PC-3 (cell line): ENCODE measurements at regions not wholly inside any gene's neighbourhood (a gene's known extent, or its start where the extent isn't known, plus 50 kb on each side); places are given as distances from the start of the nearest gene placed in this dataset.

ENCODE experiments used
- ATAC-seq: fragments of 200-7000 bp; cut with Tn5 transposase; 2 replicates; pipeline ENCODE4 v1.9.1; 2020; ENCODE audit warnings: mild to moderate bottlenecking, moderate library complexity
- BruUV-seq: library from RNA; stranded (reverse); fragments of 400-500 nt; replicated peaks from 2 replicates; lab custom pipeline; 2021; lab: Mats Ljungman, UMichigan
- CTCF ChIA-PET: fragments of 300-600 bp; sonication (Branson Sonifier 250); formaldehyde crosslinking; loops from one replicate; lab custom pipeline; 2022; ENCODE audit warnings: antibody characterized with exemption; lab: Charles Lee
- POLR2A ChIA-PET: fragments of 300-600 bp; sonication (Branson Sonifier 250); formaldehyde crosslinking; loops from one replicate; lab custom pipeline; 2022; ENCODE audit warnings: antibody characterized with exemption; ENCODE audit not compliant: unreplicated experiment; lab: Charles Lee
- DNase-seq: peaks from one replicate; pipeline ENCODE4 v3.0.0-alpha.2; 2015
- H2AFZ ChIP-seq: fragments of 300-600 bp; sonication (generic); 2 replicates; pipeline ENCODE4 v1.6.0; 2016; ENCODE audit warnings: antibody characterized with exemption, low read length
- H3F3A ChIP-seq: fragments of 300-600 bp; sonication (generic); one replicate; pipeline ENCODE4 v1.6.0; 2017; ENCODE audit warnings: antibody characterized with exemption, low read length, control low read depth, mild to moderate bottlenecking; ENCODE audit not compliant: unreplicated experiment
- H3K27ac ChIP-seq: fragments of 300-600 bp; sonication (generic); 2 replicates; pipeline ENCODE4 v1.5.1; 2016; ENCODE audit warnings: mild to moderate bottlenecking, low read length
- H3K27me3 ChIP-seq: fragments of 300-600 bp; sonication (generic); 2 replicates; pipeline ENCODE4 v1.6.1; 2016; ENCODE audit warnings: low read length, mixed read lengths
- H3K36me3 ChIP-seq: fragments of 300-600 bp; sonication (generic); 2 replicates; pipeline ENCODE4 v1.6.1; 2016; ENCODE audit warnings: low read depth, mixed run types, low read length, mixed read lengths
- H3K4me1 ChIP-seq: fragments of 300-600 bp; sonication (generic); 2 replicates; pipeline ENCODE4 v1.5.1; 2016; ENCODE audit warnings: low read length; ENCODE audit not compliant: insufficient read depth
- H3K4me2 ChIP-seq: fragments of 300-600 bp; sonication (generic); 2 replicates; pipeline ENCODE4 v1.6.0; 2016; ENCODE audit warnings: low read length
- H3K4me3 ChIP-seq: fragments of 300-600 bp; sonication (generic); 2 replicates; pipeline ENCODE4 v1.5.1; 2016; ENCODE audit warnings: mild to moderate bottlenecking, low read length, mixed read lengths
- H3K79me2 ChIP-seq: fragments of 300-600 bp; sonication (generic); 2 replicates; pipeline ENCODE4 v1.6.1; 2017; ENCODE audit warnings: low read length, mixed read lengths
- H3K9ac ChIP-seq: fragments of 300-600 bp; sonication (generic); 2 replicates; pipeline ENCODE4 v1.6.0; 2016; ENCODE audit warnings: mild to moderate bottlenecking, low read length
- H3K9me2 ChIP-seq: fragments of 300-600 bp; sonication (generic); replicated peaks from 2 replicates; pipeline ENCODE4 v1.6.1; 2016; ENCODE audit warnings: mixed run types, low read length, mixed read lengths
- H3K9me3 ChIP-seq: fragments of 300-600 bp; sonication (generic); 2 replicates; pipeline ENCODE4 v1.6.1; 2016; ENCODE audit warnings: low read length, mixed read lengths
- H4K20me1 ChIP-seq: fragments of 300-600 bp; sonication (generic); 2 replicates; pipeline ENCODE4 v1.6.1; 2016; ENCODE audit warnings: low read length, mixed read lengths
- CTCF ChIP-seq: fragments of 300-600 bp; sonication (generic); conservative IDR thresholded peaks from 2 replicates; pipeline ENCODE4 v1.5.1; 2017; ENCODE audit warnings: antibody characterized with exemption, low read depth, mild to moderate bottlenecking, low read length
- EZH2 ChIP-seq: fragments of 300-600 bp; sonication (generic); IDR thresholded peaks from one replicate; pipeline ENCODE4 v1.6.1; 2017; ENCODE audit warnings: antibody characterized with exemption, mild to moderate bottlenecking, low read length; ENCODE audit not compliant: unreplicated experiment
- EZH2phosphoT487 ChIP-seq: fragments of 300-600 bp; sonication (generic); IDR thresholded peaks from 2 replicates; pipeline ENCODE4 v1.6.1; 2018; ENCODE audit warnings: mild to moderate bottlenecking, antibody characterized with exemption, low read length, borderline replicate concordance
- intact Hi-C: fragments of 100-400 bp; cut with micrococcal nuclease; formaldehyde crosslinking; loops from 2 replicates; pipeline ENCODE4 v1.9.0; 2023

DNA sequence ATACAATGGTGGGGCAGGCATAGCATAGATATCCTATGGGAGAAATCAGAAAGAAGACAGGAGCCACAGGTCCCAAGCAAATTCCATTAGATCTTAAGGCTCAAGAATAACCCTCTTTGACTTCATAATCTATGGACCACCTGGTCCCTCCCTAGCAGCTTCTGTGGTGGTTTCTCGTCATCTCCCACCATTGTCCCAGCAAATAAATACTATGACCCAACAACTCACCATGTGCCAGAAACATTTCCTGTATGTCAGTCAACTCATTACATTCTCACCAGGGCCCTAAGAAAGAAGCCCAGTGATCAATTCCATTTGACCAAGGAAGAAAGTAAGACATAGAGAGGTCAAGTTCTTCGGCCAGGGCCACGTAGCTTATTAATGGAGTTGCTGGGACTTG lies 646.2 kb downstream of the VRK1 start:
- intact Hi-C loops: no loop called here
- no TSS peak for BruUV-seq

DNA sequence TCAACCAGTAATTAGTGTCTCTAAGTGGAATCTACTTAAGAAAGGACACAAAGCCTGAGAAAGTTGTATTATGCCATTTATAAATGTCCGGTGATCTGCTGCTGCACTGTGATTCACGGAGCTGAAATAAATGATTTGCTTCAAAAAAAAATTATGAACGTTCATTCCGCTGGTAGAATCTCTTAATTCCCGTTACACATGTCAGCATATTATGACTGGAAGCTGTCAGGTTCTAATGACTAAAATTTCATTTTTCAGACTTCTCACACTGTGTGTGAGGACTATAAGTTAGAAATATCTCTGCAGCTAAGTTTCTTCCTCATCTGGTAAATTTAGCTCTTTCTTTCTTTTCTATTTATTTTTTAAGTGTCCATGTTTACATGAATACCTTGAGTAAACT lies 647.1 kb downstream of the VRK1 start:
- H3K4me1 ChIP-seq: no peaks in the 10 kb centered on the region
- DNase-seq (no peak), ATAC-seq (no peak)
- no peaks in the 10 kb centered on the region for H3K79me2 ChIP-seq
- no peaks in the 10 kb centered on the region for H3K9me2 ChIP-seq
- H3K27ac ChIP-seq: no peak overlapping the region
- H3K9me3 ChIP-seq: no peaks in the 10 kb centered on the region
- peaks cover 72% of the 10 kb centered on the region for H3K27me3 ChIP-seq
- POLR2A ChIA-PET: no interaction called here
- H3K9ac ChIP-seq: no peak overlapping the region
- TF ChIP-seq EZH2phosphoT487 (no peak), CTCF (no peak), EZH2 (no peak)
- no peak overlapping the region for H2AFZ ChIP-seq
- intact Hi-C loops: no loop called here
- H3K4me2 ChIP-seq: no peak overlapping the region
- H3F3A ChIP-seq: no peaks in the 10 kb centered on the region
- BruUV-seq: no TSS peak
- H3K4me3 ChIP-seq: no peak overlapping the region
- no peaks in the 10 kb centered on the region for H4K20me1 ChIP-seq
- no peaks in the 10 kb centered on the region for H3K36me3 ChIP-seq
- CTCF ChIA-PET: no interaction called here

More for the DNA sequence above, 646.2 kb downstream of the VRK1 start:
- Histone ChIP-seq H2AFZ (no peak overlapping the region), H3K27me3 (peaks cover 67% of the 10 kb centered on the region), H3K4me1 (no peaks in the 10 kb centered on the region), H3K4me2 (no peak overlapping the region), H4K20me1 (no peaks in the 10 kb centered on the region), H3K27ac (no peak overlapping the region), H3K4me3 (no peak overlapping the region), H3K79me2 (no peaks in the 10 kb centered on the region), H3K9me3 (no peaks in the 10 kb centered on the region), H3F3A (no peaks in the 10 kb centered on the region), H3K9me2 (no peaks in the 10 kb centered on the region), H3K9ac (no peak overlapping the region), H3K36me3 (no peaks in the 10 kb centered on the region)
- ChIA-PET CTCF (no interaction called here), POLR2A (no interaction called here)
- TF ChIP-seq CTCF (no peak), EZH2phosphoT487 (no peak), EZH2 (no peak)
- DNase-seq: no peak
- ATAC-seq: no peak

- TF ChIP-seq CTCF (no peak), EZH2phosphoT487 (no peak), EZH2 (no peak)
Observed at GRCh38 chr14:97445367-97445766, 648.2 kb downstream of the VRK1 start.

More at GRCh38 chr14:97445367-97445766, 648.2 kb downstream of the VRK1 start:
- H3K4me3 ChIP-seq: no peak overlapping the region
- no peak overlapping the region for H3K27ac ChIP-seq
- no peak overlapping the region for H2AFZ ChIP-seq
- ChIA-PET CTCF (no interaction called here), POLR2A (no interaction called here)
- no peak overlapping the region for H3K9ac ChIP-seq
- no peaks in the 10 kb centered on the region for H4K20me1 ChIP-seq
- no peak overlapping the region for H3K4me2 ChIP-seq
- H3K4me1 ChIP-seq: no peaks in the 10 kb centered on the region
- ATAC-seq (no peak), DNase-seq (no peak)
- H3K79me2 ChIP-seq: no peaks in the 10 kb centered on the region
- no peaks in the 10 kb centered on the region for H3K9me3 ChIP-seq
- no peaks in the 10 kb centered on the region for H3K36me3 ChIP-seq
- BruUV-seq: no TSS peak
- no peaks in the 10 kb centered on the region for H3K9me2 ChIP-seq
- peaks cover 72% of the 10 kb centered on the region for H3K27me3 ChIP-seq
- H3F3A ChIP-seq: no peaks in the 10 kb centered on the region
- intact Hi-C loops: no loop called here
